NCI-H510A (cell line): ENCODE measurements at regions not wholly inside any gene's neighbourhood (a gene's known extent, or its start where the extent isn't known, plus 50 kb on each side); places are given as distances from the start of the nearest gene placed in this dataset.

Experiments
- DNase-seq: peaks from one replicate; lab custom pipeline; 2025; lab: John Stamatoyannopoulos, UW

DNA sequence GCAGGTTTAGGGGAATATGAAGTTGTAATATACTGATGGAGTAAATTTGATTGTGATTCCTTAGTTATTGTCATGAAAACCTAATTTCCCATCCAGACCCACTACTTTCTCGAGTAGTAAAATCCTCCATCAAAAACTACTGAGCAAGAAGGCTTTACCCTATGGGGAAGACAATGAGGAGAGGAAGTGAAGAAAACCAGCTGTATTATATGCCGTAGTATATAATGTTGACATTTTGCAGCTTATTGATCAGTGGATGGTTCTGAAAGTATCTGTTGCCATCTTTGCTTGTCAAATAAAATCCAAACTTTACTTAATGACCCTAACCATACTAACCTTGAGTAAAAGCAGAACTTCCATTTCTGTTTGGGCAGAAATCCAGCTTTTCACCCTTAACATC lies 292.8 kb upstream of the RAG2 start:
- DNase-seq = no peak

DNA sequence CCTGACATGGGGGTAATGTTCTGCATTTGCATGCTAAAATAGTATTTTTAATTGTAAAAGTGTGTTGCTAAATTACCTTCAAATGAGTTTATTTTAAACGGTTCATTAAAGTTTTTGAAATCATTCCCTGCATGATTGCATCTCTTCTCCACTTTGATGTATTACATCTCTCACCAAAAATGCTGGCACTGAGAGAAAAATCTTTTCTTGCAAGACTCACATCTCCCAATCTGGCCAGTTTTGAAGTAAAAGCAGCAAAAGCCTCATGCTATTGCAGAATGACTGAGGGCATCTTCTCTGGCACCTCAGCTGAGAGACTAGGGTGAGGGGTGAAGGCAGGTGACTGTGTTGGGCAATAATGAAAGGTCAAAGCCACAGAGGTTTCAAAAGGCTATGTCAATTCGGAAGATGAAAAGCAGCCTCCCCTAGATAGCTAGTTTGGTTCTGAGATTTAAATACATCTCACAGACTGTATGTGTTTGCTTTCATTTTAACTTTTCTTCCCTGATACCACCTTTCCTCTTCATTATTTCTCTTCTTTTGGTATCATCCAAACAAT lies 292.2 kb upstream of the RAG2 start:
- DNase-seq = no peak

DNA sequence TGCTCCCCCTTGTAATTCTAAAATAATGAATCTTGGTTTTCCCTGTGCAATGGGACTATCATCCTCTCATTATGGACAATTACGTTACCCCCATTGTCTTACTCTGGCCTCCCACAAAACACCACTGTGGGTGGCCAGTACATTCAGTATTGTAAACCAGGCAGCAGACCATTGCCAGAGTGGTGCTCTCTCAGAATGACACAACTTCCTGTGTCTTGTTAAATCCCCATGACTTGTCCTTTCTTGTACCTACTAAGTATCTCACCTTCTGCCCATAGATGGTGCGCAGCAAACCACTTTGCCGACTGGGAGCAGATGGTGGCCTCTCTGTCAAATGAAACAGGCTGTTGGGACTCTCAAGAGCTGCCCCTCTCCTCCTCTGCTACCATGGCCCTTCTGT lies 287.1 kb upstream of the RAG2 start:
- no peak for DNase-seq

GRCh38 chr11:36878737-36879136 lies 280.7 kb upstream of the RAG2 start:
- DNase-seq = no peak

DNA sequence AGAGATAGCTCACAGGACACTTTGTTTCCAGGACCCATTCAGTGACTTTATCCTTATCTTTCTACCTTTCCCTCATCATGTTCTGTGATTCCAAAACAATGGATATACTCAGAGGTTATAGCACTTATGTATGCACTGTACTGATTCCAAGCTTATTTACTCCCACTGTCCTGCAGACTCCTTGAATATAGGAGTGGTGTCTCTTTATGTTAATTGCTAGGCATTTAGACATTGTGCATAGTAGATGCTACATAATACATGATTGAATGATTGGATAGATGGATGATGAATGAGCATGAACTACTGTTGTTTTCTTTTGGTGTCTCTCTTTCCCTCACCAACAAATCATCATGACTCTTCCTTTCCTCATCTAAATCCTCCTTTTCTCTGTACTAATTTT lies 279.1 kb upstream of the RAG2 start:
- DNase-seq = no peak

GRCh38 chr11:36876266-36876665 lies 278.2 kb upstream of the RAG2 start:
- no peak for DNase-seq

- no peak for DNase-seq
These were observed 276.3 kb upstream of the RAG2 start for GRCh38 chr11:36874291-36874690.

DNA sequence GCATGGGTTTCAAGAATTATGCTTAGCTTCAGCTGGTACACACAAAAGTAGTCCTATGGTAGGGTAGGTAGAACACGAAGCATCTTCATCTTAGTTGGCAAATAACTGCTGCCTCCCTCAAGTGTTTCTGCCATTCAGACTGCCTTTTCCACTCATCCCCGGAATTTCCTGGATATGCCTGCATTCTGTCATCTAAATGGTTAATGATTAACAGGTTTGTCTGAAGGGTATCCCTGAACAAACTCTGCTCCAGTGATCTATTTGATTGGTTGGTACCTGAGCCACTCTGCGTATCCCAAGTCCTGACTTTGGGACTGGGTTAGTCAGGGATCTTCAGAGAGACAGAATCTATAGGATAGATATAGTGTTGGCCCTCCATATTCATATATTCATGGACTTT lies 272.3 kb upstream of the RAG2 start:
- no peak for DNase-seq

DNA sequence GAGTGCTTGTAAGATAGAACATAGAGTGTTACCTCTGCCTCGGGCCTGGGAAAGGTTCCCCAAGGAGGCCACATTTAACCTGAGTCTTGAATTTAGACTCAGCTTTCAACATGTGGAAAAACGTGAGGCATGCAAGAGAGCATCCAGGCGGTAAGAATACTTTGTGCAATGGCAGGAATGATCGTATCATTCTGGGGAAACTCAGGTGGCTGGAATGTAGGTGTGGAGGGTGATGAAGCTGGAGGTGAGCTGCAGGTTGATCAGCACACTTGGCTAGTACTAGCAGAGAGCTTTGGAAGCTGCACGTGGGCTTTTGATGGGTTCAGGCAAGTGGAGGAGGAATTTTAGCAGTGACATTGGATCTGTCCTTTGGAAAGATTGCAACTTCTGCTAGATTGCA lies 270.3 kb upstream of the RAG2 start:
- DNase-seq = no peak

DNA sequence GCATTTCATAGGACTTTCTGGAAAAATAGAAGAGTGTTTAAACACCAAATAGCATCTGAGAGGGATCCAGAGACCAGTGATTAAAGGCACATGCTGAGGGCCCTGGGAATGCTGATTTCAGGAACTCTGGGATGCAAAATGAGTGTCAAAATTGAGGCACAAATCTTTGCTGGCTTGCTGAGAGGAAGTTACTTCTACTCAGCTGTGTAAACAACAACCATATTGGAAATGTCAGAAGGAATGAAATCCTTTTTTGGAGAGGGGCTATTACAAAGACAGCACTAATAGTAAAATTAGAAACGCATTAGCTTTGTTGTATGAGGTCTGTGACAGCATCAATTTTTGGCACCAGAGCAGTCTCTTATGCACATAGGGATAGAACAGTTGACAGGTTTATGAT lies 267.8 kb upstream of the RAG2 start:
- no peak for DNase-seq

DNA sequence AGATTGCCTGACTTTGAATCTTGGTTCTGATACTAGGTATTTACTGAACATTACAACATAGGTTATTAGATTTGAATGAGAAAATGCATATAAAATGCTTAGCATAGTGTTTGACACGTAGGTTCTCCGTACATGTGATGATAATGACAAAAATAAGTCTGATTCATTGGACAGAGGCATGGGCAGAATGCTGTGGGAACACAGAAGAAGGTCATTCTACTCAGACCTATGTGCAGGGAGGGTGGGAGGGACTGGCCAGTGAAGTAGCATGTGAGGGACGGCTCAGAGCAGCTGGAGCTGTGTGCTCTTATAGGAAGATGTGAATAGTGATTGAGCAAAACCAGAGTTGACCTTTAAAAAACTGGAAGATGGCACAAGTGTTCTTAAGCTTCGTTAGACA lies 256.8 kb upstream of the RAG2 start:
- no peak for DNase-seq

- no peak for DNase-seq
These were observed 250.6 kb upstream of the RAG2 start for GRCh38 chr11:36848660-36849059.

GRCh38 chr11:36840378-36840777 lies 242.3 kb upstream of the RAG2 start:
- no peak for DNase-seq

DNA sequence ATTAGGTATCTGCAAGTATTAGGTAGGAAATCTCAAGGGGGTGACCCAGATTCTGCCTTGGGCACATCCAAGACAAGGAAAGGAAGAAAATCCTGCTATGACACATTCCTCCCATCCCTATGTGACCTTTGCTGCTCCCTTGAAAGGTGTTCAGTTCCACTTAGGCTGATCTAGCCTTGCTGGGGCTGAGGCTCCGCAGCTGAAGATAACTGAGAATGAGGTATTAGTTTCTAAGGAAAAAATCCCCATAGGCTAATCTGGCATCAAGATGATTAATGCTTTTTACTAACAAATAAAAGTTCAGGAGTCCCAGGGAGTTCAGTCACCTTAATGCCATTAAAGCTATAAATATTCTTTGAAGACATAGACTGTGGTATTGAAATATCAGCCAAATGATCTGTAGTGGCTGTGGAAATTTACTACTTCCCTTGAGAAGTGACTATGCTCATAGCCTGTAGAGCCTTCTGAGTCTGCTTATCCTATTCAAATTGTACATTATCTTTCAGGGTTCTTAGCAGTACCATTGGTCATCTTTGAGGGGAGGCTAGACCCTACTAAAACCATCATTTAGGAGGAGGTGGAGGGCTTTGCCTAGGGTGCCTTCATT lies 239.9 kb upstream of the RAG2 start:
- DNase-seq = no peak

DNA sequence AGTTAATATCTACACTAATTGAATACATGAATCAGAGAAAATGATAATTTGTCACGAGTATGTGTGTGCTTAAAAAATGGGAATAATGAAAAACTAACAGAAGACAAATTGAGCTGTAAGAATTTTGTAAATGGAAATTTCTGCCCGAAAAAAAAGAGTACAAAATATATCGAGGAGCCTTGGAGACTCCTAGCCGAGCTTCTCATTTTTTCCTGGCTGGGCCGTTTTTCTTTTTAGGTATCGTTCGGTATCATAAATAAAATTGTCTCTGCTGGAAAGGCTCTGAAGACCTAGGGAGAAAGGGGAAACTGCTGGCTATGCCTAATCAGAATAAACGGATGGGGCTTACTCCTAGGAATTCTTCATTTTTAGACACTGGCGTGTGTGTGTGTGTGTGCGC lies 227.2 kb upstream of the RAG2 start:
- no peak for DNase-seq

DNA sequence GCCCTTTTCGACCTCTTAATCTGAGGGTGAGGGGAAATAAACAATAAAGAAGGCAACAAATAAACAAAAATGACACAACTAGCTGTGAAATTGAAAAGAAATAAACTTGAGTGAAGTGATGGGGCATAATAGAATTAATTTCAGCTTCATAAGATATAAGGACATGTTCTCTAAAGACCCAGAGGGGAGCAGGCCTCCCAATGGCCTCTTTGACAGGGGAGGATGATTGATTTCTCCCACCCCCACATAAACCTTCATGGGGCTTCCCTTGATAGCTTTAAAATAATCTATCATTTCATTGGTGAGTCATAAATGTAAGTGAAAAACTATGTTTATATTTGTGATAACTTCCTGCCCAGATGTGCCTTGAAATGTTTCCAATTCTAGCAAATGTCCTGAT lies 226.3 kb upstream of the RAG2 start:
- DNase-seq = no peak

- no peak for DNase-seq
These were observed 224.8 kb upstream of the RAG2 start for GRCh38 chr11:36822829-36823228.

DNA sequence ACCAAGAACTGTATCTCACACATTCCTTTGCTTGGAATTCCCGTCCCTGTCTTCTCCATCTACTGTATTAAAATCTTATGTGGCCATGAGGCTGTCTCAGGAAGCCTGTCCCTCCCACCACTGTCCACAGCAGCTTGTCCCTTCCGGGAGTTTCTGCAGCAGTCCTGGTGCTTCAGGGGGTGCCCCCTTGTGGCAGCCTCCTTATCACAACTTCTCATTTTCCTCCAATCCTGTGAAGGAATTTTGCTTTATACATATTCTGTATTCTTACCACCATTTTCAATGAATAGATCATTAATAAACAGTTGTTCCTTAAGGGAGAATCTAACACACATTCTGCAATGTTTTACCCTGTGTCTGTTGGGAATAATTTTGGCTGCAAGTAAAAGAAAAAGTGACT lies 220.4 kb upstream of the RAG2 start:
- DNase-seq = no peak

DNA sequence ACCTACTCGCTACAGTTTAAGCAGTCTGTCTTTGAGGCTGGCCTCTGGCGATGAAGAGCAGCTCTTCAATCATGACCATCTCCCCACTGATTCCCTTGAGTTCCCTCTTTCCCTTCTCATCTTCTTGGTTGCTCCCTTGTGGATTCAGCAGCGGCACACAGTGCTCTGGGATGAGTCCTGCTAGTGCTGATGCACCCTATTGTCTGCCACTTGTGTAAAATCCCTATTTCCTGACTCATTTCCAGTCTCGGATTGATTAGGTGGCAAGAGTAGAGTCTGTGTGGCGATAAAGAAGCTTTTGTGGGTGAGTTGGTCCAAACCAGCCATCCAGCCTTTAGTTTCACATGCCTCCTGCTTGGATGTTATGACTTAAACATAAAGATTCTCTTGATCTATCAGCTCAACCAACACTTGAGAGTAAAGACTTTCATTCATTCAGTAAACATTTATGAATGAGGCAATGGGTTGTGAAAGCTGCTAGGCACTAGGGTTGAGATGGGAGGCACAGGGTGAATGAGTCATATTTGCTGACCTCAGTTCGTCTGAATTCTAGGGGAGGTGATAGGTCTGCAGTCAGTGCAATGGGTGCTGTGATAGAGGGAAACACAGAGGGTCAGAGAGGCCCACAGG lies 219.4 kb upstream of the RAG2 start:
- DNase-seq = no peak

- no peak for DNase-seq
These were observed 211.3 kb upstream of the RAG2 start for GRCh38 chr11:36809303-36809702.

DNA sequence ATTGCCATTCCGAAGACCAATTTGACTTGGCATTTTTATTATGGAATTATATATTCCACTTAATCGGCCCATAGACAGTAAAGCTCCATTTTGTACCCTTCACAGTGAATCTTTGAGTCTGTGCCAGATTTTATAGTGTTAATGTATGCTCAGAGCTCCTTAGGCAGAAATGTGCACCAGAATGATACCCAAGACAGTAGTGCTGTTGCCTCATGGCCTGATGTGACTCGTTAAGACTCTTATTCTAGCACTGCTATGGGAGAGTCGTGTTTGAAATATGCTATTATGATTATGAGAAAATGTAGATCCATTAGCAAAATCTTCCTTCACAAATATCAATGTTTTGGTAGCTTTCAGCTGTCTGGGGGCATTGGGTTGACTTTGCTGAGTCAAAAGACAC lies 209.8 kb upstream of the RAG2 start:
- DNase-seq = no peak

DNA sequence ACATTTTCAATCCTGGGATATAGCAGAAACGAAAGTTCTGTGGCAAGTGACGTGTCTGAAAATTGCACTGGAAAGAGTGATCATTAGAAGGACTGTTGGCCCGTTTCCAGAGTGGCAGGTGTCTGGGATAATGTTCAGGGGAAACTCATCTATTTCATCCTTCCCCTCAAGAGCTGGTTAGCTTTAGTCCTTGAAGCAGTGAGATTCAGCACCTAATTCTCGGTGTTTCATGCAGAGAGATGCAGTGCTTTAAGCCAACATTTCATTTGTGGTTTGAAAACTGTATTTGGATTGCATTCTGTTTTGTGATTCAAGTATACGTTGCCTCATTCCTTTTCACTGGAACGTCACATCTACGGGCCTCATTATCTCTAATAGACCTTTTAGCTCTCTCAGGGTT lies 205.0 kb upstream of the RAG2 start:
- DNase-seq = peak; percentile 24

DNA sequence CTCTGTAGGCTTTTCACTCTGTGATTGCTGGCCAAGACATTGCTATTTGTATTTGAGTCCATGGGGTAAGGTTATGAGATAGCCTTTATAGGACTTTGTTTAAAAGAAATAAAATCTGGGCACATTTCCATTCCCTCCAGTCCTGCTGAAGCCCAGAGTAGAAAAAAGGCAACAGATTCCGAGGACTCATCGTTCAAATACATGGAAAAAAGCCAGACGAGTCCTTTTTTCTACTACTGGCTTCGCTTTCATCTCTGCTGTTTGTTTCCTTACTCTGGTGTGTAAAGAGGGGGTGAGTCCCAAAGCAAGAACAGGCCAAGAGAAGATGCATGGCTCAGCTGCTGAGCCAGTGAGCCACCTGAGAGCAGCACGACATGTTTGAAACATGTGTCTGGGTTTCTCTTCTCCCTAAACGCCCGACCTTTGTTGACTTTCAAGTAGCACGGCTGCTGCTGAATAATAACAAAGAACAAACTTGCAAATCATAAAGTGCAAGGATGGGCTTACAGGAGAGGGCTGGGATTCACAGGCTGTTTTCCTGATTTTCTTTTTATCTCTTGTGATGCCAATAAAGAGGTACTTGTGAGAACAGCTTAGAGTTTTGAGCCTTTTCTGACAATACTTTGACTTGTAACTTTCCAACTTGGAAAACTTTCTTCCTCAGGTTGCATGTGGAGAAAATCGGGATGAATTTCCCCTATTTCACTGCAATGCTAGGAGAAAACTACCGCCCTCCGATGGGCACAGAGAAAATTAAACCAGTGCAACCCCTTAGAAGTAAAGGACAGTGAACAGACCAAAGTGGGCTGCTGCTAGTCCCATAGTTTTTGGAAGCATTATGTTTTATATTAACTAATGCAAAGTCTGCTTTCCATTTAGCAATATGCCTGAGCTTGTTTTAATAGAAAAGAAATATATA lies 195.2 kb upstream of the RAG2 start:
- DNase-seq = no peak
